Neutrophil (primary cell): ENCODE measurements at regions not wholly inside any gene's neighbourhood (a gene's known extent, or its start where the extent isn't known, plus 50 kb on each side); places are given as distances from the start of the nearest gene placed in this dataset.

ENCODE experiments used
- H3K27ac ChIP-seq: fragments of 200-600 bp; sonication (generic); 2 replicates; pipeline ENCODE4 v1.5.1; 2016; ENCODE audit warnings: mild to moderate bottlenecking, moderate library complexity
- H3K27me3 ChIP-seq: fragments of 200-600 bp; sonication (generic); 2 replicates; pipeline ENCODE4 v1.6.0; 2016; ENCODE audit warnings: mild to moderate bottlenecking
- H3K36me3 ChIP-seq: fragments of 200-600 bp; sonication (generic); 2 replicates; pipeline ENCODE4 v1.5.1; 2017
- H3K4me1 ChIP-seq, 2 experiments: fragments of 200-600 bp in 1 of 2; sonication (generic) in 1 of 2; 1 replicate in 1 of 2; 2 replicates in 1 of 2; pipeline versions ENCODE4 v1.5.1 to v1.6.1; 2013 to 2016; ENCODE audit warnings: low read depth in 1 of 2, low read length in 1 of 2, mild to moderate bottlenecking in 1 of 2, moderate library complexity in 1 of 2; ENCODE audit not compliant: control insufficient read depth in 1 of 2, insufficient read depth in 1 of 2
- H3K4me3 ChIP-seq, 2 experiments: fragments of 200-600 bp in 1 of 2; sonication (generic) in 1 of 2; 1 replicate in 1 of 2; 2 replicates in 1 of 2; pipeline ENCODE4 v1.5.1; 2013 to 2016; ENCODE audit warnings: low read depth in 1 of 2, low read length in 1 of 2, mild to moderate bottlenecking in 1 of 2, moderate library complexity in 1 of 2
- H3K9me3 ChIP-seq: fragments of 200-600 bp; sonication (generic); 2 replicates; pipeline ENCODE4 v1.5.1; 2016
- TF ChIP-seq, protein P1 (sequence below): fragments of 200-600 bp; sonication (generic); IDR thresholded peaks from 2 replicates; pipeline ENCODE4 v1.5.1; 2016; ENCODE audit warnings: antibody characterized with exemption

DNA sequence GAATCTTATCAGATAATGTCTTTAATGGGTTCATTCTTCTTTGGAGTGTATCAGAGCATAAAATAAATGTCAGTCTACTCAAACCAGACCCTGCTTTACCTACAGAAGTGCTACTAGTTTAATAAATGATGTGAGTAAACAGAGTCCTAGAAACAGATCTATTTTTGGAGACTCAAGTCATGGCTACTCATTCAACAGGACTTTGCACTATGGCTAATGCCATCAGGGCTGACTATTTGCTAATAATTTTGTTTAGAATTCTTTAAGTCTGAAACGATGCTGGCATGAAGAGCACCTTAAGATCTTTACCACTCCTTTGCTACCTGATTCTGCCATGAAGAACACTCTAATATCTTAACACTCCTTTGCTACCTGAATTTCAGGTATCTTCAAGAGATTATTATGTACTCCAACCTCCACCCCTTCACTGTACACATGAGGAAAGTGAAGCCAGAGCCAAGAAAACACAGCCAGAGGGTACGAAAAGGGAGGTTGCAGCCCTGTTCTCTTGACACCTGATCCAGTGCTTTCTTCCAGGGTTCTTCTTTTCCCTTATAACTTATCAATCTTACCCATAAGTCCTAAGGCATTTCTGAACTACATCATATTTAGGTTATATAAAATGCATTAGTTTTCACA, 62.4 kb downstream of the ZNF608 start:
- H3K27me3 ChIP-seq = no peaks in the 10 kb centered on the region
- no peak overlapping the region for H3K4me3 ChIP-seq
- no peaks in the 10 kb centered on the region for H3K4me1 ChIP-seq
- TF ChIP-seq, protein P1, sequence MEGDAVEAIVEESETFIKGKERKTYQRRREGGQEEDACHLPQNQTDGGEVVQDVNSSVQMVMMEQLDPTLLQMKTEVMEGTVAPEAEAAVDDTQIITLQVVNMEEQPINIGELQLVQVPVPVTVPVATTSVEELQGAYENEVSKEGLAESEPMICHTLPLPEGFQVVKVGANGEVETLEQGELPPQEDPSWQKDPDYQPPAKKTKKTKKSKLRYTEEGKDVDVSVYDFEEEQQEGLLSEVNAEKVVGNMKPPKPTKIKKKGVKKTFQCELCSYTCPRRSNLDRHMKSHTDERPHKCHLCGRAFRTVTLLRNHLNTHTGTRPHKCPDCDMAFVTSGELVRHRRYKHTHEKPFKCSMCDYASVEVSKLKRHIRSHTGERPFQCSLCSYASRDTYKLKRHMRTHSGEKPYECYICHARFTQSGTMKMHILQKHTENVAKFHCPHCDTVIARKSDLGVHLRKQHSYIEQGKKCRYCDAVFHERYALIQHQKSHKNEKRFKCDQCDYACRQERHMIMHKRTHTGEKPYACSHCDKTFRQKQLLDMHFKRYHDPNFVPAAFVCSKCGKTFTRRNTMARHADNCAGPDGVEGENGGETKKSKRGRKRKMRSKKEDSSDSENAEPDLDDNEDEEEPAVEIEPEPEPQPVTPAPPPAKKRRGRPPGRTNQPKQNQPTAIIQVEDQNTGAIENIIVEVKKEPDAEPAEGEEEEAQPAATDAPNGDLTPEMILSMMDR = no peak
- H3K9me3 ChIP-seq = no peaks in the 10 kb centered on the region
- H3K36me3 ChIP-seq = no peaks in the 10 kb centered on the region
- no peak overlapping the region for H3K27ac ChIP-seq

DNA sequence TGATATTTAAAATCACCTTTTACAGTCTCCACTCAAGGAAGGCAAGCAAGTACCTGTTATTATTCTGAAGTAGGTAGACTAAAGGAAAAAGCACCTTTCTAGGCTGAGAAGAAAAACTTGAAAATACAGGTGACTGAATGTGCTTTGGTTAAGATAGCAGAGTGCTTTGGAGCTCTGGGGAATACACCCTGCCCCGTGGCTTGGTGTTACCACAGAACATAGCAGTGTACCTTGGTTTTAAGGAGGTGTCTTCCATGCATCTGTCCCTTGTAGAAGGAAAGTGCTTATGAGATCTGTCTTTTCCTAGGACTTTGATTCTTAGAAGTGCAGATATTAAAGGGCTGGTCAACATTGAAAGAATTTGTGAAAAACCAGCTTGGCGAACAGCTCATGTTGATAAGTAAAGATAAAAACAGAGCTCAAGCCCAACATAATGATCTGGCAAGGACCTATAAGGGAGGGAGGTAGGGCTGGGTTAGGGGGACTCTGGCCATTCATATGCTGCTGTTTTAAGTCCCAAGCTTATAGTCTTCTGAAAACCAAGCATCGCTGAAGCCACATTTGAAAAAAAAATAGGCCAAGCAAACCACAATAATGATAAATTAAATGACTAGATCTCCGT, 66.8 kb downstream of the ZNF608 start:
- H3K9me3 ChIP-seq = no peaks in the 10 kb centered on the region
- no peaks in the 10 kb centered on the region for H3K4me1 ChIP-seq
- TF ChIP-seq, protein P1 = no peak
- H3K4me3 ChIP-seq = no peak overlapping the region
- no peaks in the 10 kb centered on the region for H3K27me3 ChIP-seq
- no peak overlapping the region for H3K27ac ChIP-seq
- H3K36me3 ChIP-seq = no peaks in the 10 kb centered on the region

DNA sequence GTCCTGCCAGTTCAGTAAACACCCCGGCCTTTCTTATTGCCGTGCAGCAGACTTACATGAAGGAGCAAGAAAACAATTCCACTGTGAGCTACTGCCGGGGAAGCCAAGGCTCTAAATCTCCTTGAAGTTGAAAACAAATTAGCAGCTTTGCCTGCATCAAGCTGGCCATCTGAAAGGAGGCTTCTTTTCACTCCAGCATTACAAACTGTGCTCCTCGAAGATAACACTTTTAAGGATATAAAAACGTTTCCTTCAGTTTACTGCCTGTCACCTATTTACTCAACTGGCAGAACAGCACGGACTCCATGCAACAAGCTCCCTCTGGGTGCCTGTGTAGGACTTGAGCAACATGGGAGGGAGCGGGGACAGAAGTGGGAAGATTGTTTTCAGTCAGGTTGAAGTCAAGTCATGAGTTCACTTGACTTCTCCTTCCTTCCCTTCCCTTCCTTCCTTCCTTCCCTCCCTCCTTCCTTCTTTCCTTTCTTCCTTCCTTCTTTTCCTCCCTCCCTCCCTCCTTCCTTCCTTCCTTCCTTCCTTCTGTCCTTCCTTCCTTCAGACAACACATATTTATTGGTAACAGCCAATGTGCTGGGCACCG, 67.4 kb downstream of the ZNF608 start:
- Histone ChIP-seq H3K4me3 (no peak overlapping the region), H3K27me3 (no peaks in the 10 kb centered on the region), H3K9me3 (no peaks in the 10 kb centered on the region), H3K4me1 (no peaks in the 10 kb centered on the region), H3K27ac (no peak overlapping the region), H3K36me3 (no peaks in the 10 kb centered on the region)
- TF ChIP-seq, protein P1 = no peak

DNA sequence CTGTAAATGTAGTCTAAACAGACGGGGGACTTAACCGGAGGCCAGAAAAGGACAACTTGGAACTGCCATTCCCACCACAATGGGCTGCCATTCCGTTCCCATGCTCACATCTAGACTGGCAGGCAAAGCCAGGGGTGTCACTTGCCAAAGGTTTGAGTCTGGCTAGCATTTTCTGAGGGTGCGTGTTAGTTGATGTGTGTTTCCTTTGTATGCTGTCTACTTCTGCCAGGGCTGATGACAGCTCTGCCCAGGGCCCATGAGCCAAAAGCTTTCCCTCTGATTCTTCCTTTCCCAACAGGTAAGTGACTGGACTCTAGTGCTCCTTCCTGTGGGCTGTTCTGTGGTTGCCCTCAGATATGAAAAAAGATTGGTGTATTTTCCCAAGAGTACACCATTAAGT, 68.0 kb downstream of the ZNF608 start:
- no peaks in the 10 kb centered on the region for H3K27me3 ChIP-seq
- TF ChIP-seq, protein P1 = no peak
- no peaks in the 10 kb centered on the region for H3K36me3 ChIP-seq
- no peak overlapping the region for H3K27ac ChIP-seq
- no peak overlapping the region for H3K4me3 ChIP-seq
- H3K4me1 ChIP-seq = no peaks in the 10 kb centered on the region
- no peaks in the 10 kb centered on the region for H3K9me3 ChIP-seq

DNA sequence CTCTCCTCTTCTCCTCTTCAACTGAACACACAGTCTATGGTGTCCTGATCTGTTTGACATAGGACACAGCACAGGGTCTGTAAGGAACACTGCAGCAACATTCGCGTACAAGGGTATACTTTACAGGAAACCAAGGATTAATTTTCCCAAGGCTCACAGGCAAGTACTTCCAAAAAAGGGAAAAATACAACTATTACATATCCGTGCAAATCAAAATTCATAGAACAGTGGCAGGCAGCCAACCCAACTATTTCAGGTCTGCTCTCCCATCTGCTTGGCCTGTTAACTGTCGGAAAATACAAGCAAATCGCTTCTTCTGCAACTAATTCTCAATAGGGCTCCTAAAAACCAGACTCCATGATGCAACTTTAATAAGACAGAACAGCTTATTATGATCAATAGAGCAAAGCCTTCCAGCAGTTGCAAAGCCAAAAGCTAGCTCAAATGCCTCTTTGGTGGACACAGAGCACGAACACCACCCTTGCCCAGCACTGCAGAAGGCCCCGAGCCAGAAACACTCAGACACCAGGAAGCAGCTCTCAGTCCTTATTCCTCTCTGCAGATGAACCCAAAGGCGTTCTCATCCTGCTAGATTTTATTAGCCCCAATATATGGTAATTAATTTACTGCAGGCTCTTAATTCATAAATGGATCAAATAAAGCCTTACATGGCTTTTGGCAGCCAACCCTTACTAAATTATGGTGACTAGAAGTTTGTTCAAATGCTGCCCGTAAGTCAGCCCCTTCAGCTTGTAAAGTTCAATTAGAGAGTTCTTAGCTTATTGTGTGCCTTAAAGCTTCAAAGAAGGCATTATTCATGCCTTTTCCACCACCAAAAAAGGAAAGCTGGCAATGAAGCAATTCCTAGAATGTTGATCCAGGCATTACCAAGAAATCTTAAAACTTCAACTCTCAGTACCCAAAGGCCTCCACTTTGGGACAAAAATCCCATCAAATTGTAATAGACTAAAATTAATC, 68.8 kb downstream of the ZNF608 start:
- no peaks in the 10 kb centered on the region for H3K27me3 ChIP-seq
- no peaks in the 10 kb centered on the region for H3K9me3 ChIP-seq
- no peaks in the 10 kb centered on the region for H3K4me1 ChIP-seq
- no peak overlapping the region for H3K27ac ChIP-seq
- TF ChIP-seq, protein P1 = no peak
- H3K36me3 ChIP-seq = no peaks in the 10 kb centered on the region
- no peak overlapping the region for H3K4me3 ChIP-seq
